ENCODE measurements at regions not wholly inside any gene's neighbourhood (a gene's known extent, or its start where the extent isn't known, plus 50 kb on each side); places are given as distances from the start of the nearest gene placed in this dataset.
"Not testable (repeated sequence)": the region's sequence is repeated elsewhere in the genome, so short reads cannot be mapped to it uniquely, and the experiment has no call there.

- DNase-seq = peak; percentile 75
Measured at GRCh38 chr5:69007726-69008368, 86.0 kb upstream of the SLC30A5 start.

GRCh38 chr5:69010476-69010875 lies 83.3 kb upstream of the SLC30A5 start:
- DNase-seq = no peak

- no peak for DNase-seq
Measured at GRCh38 chr5:69011910-69012309, 81.9 kb upstream of the SLC30A5 start.

DNA sequence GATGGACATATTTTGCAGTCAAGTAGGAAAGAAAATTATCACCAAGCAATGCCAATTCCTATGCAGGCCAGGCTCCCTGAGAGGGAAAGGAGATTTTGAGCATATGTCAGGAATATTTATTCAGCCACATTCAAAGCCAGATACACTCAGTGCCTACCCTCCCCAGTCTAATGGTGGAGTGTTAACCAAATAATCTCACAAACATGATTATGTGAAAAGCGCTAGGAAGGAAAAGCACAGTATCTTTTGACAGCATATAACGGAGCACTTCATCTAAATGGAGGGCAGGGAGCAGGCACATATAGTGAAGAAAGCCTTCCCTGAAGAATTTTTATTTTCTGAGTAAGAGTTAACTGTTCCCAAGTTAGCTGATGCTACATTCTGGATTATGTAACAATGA lies 80.3 kb upstream of the SLC30A5 start:
- no peak for DNase-seq

DNA sequence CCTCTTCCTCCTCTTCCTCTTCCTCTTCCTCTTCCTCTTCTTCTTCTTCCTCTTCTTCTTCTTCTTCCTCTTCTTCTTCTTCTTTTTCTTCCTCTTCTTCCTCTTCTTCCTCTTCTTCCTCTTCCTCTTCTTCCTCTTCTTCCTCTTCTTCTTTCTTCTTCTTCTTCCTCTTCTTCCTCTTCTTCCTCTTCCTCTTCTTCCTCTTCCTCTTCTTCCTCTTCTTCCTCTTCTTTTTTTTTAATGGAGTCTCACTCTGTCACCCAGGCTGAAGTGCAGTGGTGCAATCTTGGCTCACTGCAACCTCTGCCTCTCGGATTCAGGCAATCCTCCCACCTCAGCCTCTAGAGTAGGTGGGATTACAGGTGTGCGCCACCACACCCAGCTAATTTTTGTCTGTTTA lies 79.8 kb upstream of the SLC30A5 start:
- not testable (repeated sequence) for DNase-seq

- DNase-seq = no peak
Measured at GRCh38 chr5:69019668-69020375, 74.0 kb upstream of the SLC30A5 start.

- DNase-seq = peak; percentile 88
Measured at GRCh38 chr5:69024241-69024651, 69.6 kb upstream of the SLC30A5 start.

DNA sequence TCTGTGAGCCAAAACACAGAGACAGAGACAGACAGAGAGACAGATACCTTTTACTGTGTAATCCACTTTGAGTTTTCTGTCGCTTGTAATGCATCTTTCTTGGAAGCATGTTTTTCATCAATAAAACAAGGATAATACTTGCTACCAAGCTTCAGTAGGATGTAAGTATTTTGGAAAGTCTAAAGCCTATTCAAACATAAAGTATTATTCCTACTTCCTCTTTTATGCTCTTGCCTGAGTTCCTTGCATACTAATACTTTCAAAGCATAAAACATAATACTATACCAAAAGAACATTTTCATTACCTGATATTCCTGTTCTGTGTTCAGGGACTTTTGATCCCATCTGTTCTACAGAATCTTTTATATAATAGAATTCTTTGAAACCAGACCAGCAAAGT lies 64.5 kb upstream of the SLC30A5 start:
- DNase-seq = no peak

GRCh38 chr5:69030358-69031062 lies 63.3 kb upstream of the SLC30A5 start:
- DNase-seq = no peak

DNA sequence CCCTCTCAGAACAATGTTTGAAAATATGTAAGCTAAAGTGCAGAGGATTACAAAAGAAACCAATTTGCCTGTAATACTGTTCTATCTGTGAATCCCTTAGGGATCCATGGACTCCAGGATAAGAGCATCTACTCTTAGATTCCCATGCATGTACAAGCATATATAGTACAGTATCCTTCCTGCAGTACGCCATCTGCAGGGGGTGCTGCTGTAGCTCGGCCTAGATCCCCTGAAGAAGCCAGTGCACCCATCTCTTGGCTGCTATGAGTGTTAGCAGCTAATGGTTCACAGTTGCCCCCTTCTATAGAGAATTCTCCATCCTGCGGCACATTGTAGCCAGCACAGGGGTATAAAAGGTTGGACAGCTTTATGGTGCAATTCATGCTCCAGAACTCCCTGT lies 61.8 kb upstream of the SLC30A5 start:
- peak; percentile 44 for DNase-seq

DNA sequence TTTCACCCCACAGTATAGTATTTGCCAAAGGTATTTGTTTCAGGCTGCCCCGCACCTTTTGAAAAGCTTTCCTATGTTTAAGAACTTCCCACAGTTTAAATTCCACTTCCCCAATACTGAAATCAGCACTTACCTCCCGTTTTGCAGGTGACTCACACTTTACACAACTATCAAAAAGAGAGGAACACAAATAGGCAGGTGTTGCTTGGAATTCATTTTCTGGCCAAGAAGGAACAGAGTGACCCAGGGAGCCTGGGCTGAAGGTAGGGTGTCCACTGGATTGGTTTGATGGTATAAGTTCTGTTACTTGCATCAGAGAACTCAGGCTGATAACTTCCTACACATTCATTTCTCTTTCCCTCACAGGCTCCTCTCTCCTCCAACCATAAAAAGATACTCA lies 60.1 kb upstream of the SLC30A5 start:
- DNase-seq = no peak

DNA sequence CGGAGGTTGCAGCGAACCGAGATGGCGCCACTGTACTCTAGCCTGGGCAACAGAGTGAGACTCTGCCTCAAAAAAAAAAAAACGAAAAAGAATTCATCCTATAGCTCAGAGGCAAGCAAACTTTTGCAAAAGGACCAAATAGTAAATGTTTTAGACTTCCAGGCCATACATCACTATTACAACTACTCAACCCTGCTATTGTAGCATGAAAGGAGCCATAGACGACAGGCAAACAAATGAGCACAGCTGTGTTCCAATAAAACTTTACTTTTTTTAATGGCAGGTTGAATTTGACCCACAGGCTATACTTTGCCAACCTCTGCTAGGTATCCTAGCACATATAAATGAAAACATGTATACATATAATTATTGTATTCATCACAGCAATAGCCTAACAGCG lies 58.9 kb upstream of the SLC30A5 start:
- no peak for DNase-seq

DNA sequence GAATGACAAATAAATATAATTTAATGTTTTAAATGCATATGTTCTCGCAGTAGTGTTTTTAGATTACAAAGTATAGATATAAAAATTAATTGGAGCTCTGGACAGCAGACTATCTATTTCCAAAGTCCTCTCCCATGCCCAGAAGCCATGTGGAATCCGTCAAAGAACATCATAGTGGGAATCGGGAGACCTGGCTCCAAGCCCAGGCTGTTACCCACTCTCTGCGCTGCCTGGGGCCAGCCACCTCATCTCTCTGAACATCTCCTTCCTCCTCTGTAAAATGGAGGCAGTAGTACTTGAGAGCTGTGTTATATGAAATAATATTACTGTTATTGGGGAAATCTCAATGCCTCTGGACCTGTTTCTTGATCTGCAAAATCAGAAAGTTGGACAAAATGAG lies 58.1 kb upstream of the SLC30A5 start:
- DNase-seq = no peak

DNA sequence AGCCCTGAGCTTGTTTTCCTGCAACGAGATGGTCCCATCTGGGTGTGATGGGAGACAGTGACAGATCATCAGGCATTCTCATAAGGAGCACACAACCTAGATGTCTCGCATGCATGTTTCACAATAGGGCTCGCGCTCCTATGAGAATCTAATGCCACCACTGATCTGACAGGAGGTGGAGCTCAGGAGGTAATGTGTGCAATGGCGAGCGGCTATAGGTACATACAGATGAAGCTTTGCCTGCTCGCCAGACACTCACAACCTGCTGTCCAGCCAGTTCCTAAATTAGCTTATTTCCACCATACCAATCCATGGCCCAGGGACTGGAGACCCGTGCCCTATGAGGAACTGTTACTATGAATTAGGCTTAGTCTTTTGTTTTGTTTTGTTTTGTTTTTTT lies 55.3 kb upstream of the SLC30A5 start:
- DNase-seq = no peak

GRCh38 chr5:69039829-69040228 lies 54.0 kb upstream of the SLC30A5 start:
- DNase-seq = no peak

GRCh38 chr5:69042500-69042899 lies 51.3 kb upstream of the SLC30A5 start:
- DNase-seq = no peak

- DNase-seq = peak; percentile 96
Measured at GRCh38 chr5:69042915-69043654, 50.7 kb upstream of the SLC30A5 start.

DNA sequence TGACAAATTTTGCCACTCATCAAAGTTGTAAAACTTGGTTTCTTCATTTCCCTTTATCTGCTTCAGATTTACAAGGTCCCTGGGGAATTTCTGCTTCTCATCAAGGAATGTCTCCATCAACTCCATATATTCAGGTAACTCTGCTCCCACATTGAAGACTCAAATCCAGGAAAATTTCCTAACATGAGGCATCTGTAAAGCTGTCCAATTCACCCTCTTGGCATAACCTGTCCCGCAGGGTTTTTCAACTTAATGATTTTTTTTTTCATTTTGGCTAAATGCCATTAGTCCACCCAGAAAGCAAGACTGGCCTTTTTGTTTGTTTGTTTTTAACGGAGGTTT lies 50.2 kb upstream of the SLC30A5 start:
- DNase-seq = no peak
